Posterior vena cava (tissue), 2 donors: ENCODE measurements at regions not wholly inside any gene's neighbourhood (a gene's known extent, or its start where the extent isn't known, plus 50 kb on each side); places are given as distances from the start of the nearest gene placed in this dataset.

Experiments
- DNase-seq: peaks from one replicate; pipeline ENCODE4 v3.0.0-alpha.2; 2020; ENCODE audit warnings: low spot score
- intact Hi-C, 2 donors: fragments of 100-400 bp; cut with DNase I; formaldehyde crosslinking; loops; one replicate each; pipeline versions ENCODE4 v1.14.1 to v1.14.2; 2022 to 2023
- donor health status: DM: yes; HTN: yes; CAD: no.
- donor health status: DM: yes; HTN: yes; CAD: no.

DNA sequence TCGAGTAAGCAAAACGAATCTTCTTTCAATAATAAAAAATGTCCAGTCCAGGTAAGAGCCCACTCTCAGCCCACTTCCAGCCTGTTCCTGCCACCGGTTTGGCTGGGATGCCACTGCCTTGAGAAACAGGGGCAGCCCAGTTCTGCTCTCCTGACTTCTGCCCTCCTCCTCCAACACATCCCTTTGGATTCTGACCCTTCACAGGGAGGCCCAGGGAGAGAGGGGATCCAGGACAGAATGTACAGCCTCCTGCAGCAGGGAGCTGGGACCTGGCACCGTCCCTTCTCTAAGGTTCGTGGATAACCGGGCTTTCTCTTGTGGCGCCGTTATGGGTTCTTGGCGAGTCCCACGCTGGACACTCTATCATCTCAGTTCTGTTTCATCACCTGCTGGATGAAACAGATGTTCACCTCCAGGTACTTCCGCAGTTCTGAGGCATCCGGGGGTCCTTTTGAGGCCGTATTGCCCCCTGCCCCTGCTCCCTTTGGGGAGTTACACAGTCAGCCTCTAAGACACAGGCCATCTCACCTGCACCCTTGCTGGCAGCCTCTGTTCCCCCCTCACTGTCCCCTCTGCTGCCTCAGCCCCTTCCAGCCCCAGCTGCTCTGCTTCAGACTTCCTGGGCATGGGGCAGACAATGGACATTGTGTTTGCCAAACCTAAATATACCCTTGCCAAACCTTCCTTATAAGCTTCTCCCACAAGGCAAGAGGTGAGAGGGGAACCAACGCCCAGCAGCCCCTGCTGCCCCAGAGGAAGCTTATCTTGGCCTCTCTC, 203.8 kb upstream of the ZMIZ1 start:
- intact Hi-C loops = no loop called here
- no peak for DNase-seq

- intact Hi-C loops = no loop called here
- no peak for DNase-seq
These were observed 203.3 kb upstream of the ZMIZ1 start for GRCh38 chr10:78865538-78865875.

DNA sequence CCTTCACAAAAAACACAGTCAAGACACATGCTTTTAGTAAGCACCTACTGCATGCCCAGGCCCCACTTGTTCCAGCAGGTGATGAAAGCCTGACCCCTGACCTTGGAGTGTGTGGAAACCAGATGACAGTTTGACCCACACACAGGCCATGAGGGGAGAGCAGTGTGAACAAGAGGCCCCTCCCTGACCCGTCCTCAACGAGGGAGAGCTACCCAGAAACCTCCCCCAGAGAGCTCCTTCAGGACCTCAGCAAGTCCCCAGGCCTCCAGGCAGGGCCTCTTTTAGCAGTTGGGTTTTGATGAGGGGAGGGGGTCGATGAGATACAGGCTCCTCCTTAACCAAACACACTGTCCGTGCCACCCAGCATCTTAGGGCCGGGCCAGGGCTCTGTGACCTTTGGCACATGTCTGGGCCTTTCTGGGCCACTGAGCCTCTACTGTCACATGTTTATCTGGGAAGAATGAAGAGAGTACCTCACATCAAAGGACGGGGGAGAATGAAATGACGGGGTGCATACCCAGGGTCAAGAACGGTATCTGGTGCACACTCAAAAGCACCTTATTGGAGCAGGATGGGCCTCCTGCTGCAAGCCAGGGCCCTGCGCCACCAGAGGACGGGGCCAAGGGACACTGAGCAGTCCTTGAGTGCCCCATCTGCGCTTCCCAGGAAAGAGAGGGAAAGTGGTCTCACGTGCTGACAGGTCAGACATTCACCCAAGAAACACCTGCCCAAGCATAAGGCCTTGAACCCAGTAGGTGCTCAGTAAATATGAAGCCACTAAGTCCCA, 202.6 kb upstream of the ZMIZ1 start:
- intact Hi-C loops = no loop called here
- no peak for DNase-seq

DNA sequence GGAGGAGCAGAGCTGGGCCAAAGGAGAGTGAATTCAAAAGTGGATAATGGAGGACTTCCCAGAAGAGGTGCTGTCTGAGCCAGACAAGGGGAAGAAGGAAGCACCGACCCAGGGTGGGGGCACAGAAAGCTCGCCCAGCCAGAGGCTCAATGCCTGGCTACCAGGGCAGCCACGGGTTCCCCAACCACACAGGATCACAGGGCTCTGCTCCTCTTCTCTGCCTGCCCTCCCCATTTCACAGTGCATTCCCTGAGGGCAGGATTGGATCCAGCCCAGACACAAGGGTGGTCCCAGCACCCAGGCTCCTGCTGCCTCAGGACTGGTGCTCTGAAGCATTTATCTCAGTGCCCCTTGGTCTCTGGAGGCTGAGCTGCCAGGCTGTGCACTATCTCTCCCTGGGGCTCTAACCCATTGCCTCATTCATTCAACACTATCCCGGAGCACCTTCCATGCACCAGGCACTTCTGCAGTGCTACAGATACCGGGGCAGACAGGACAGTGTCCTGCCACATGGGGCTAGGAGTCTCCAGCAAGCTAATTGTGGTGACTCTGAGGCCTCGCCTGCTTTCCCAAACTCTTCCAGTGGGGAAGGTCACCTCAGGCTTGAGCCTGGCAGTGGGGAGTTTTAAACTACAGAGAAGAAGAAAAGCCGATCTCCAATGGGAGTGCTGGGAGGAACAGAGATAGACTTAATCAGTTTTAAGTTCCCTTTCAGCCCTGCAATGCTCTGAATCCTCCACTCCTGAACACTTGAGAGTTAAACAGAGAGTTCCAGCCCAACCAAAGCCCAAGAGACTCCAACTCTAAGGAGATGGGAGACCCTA, 201.8 kb upstream of the ZMIZ1 start:
- DNase-seq = no peak
- intact Hi-C loops = no loop called here

DNA sequence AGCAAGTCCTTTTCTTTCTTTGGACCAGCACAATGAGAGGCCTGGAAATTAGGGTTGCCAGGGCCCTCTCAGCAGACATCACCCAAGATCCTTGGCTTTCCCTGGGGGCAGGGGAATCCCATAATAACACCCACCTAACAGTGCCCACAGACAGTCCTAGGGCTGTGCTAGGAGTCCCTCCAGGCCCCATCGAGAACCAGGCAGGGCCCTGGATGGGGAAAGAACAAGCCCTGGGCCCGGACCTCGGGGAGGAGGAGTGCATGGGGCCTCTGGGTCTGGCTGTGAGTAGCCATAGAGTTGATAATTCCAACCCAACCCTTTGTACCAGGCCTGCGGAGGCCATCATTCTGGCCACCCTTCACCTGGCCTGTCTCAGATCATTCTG, 201.2 kb upstream of the ZMIZ1 start:
- no peak for DNase-seq
- intact Hi-C loops = no loop called here

DNA sequence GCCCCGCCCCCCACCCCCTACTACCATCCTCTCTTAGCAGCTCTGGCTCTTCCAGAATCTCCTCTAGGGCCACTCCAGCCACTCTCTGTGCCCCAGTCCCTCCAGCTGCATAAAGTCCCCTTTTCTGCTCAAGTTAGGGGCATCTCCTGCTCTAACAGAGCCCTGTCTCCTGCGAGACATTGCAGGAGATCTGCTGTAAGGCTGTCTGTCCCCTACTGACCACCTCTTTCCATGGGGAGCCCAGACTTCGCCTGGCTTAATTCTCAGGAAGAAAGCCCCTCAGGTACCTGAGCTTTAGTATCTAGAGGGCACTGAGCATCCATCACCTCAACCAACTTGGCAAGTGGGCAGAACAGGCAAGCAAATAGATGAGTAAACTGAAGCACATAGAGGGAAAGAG, 200.7 kb upstream of the ZMIZ1 start:
- DNase-seq = no peak
- intact Hi-C loops = no loop called here

DNA sequence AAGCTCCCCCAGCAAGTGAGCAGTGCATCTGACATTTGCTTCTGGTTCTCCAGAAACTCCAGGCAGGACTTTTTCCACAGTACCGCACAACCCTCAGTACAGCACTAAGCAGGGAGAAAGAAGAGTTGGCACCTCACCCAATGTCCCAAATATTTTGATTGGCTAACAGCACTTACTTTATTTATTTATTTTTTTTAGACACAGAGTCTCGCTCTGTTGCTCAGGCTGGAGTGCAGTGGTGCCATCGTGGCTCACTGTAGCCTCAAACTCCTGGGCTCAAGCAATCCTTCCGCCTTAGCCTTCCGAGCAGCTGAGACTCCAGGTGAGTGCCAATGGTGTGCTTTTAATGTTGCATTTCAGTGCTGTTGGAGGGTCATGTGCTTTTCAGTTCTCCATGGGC, 200.3 kb upstream of the ZMIZ1 start:
- DNase-seq = no peak
- intact Hi-C loops = no loop called here

GRCh38 chr10:78868861-78869260, 199.9 kb upstream of the ZMIZ1 start:
- intact Hi-C loops = no loop called here
- DNase-seq = no peak

DNA sequence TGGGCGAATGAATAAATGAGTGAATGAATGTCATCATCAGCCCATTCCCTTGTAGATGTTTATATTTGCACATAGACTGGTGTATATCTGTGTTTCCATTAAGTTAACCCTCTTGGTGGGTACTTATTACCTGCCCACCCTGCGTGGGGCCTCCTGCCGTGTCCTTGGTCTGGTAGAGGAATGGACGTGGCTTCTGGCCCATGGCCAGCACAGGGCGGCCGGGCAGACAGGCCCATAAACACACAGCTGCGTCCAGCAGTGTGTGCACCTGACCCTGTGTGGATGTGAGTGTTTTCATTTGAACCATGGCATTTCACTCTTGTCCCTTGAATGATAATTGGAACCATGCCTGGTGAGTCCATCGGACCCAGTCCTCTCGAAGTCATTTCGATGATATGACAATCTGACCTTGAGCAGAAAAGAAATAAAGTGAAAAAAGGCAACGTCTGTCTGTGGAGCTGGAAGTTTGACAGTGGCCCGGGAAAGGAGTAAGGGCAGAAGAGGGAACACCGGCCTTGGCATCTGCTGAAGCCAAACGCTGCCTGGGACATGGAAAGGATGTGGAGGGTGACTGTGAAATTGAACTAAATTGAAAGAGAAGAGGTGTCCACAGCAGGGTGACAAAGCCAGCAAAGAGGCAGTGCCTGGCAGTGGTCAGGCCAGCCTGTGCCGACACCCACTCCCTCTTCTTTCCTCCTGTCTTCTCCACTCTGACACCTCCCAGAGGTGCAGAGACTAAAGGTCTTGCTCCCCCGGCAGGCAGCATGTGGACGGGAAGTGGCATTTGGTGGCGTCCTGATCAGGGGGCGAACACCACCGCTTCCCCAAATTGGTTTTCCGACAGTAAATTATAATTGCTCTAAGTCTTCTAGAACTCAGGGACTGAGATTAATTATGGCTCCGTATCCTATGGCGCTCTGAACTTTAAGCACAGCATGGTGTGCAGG, 199.0 kb upstream of the ZMIZ1 start:
- no peak for DNase-seq
- intact Hi-C loops = loop anchor here in 1 of 2 donors (10.0 kb wide), 1 partner anchor 175 kb away; no protein-coding TSS in a partner anchor

GRCh38 chr10:78870458-78870857, 198.3 kb upstream of the ZMIZ1 start:
- no peak for DNase-seq
- intact Hi-C loops = loop anchor here in 1 of 2 donors (10.0 kb wide), 1 partner anchor 174 kb away; no protein-coding TSS in a partner anchor

DNA sequence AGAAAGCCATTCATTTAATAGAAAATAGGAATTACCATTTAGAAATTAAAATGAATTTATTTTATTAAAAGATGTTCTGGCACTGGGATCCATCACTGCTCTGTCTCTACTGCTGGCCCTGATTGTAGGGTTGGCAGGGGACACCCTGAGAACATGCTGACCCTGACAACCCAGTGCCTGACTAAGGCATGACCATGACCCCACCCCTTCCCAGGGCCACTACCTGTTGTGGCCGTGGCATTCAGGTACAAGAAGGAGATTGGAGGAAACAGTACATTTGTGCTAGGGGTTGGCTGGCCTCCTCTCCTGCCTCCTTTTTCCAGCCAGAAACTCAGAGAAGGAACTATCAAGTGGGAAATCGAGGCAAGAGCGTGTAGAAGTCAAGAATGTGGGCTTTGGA, 197.0 kb upstream of the ZMIZ1 start:
- DNase-seq = no peak
- intact Hi-C loops = loop anchor here in 1 of 2 donors (10.0 kb wide), 1 partner anchor 173 kb away; no protein-coding TSS in a partner anchor

- no peak for DNase-seq
- intact Hi-C loops = loop anchor here in 1 of 2 donors (10.0 kb wide), 1 partner anchor 171 kb away; no protein-coding TSS in a partner anchor
These were observed 195.4 kb upstream of the ZMIZ1 start for GRCh38 chr10:78873413-78873812.

DNA sequence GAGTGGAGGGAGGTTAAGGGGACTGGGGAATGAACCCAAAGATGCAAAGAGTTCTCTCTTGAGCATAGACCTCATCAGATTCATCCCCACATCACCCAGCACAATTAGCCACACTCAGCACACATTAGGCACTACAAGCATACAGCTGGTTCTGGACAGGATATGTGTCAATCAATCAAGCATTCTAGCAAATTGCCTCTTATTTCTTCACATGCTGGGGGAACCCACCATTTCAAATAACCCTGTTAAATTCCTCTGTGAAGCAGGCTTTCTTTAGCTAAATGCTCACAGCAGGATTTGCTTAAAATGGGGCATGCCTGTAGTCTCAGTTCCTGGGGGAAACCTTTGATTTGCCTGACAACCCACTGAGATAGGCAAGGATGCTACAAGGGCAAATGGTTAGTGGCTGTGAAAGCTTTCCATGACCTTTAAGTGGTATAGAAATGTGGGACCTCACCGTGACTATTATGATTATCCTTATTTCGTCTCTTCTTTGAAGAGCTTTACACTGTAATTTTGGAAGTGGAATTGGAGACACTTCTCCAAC, 193.4 kb upstream of the ZMIZ1 start:
- no peak for DNase-seq
- intact Hi-C loops = loop anchor here in 1 of 2 donors (10.0 kb wide), 1 partner anchor 169 kb away; no protein-coding TSS in a partner anchor

GRCh38 chr10:78875932-78876331, 192.8 kb upstream of the ZMIZ1 start:
- intact Hi-C loops = loop anchor here in 1 of 2 donors (10.0 kb wide), 1 partner anchor 169 kb away; no protein-coding TSS in a partner anchor
- DNase-seq = no peak

DNA sequence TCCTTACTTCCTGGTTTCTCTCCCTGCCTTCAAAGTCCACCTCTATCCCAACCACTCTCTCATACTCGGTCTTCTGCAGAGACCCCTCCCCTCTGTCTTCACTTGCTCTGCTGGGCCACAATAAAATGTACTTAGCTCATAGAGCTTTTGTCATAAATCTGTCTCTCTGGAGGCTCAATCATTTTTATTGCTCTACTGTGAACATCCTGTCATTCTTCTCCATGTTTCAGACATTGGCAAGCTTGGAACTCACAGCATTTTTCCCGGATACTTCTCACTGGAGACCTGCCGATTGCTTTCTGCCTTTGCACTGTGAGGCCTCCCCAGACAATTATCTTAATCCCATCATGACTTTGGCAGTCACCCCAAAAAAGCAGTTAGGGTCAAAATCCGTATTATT, 192.3 kb upstream of the ZMIZ1 start:
- intact Hi-C loops = loop anchor here in 1 of 2 donors (10.0 kb wide), 1 partner anchor 168 kb away; no protein-coding TSS in a partner anchor
- DNase-seq = no peak

DNA sequence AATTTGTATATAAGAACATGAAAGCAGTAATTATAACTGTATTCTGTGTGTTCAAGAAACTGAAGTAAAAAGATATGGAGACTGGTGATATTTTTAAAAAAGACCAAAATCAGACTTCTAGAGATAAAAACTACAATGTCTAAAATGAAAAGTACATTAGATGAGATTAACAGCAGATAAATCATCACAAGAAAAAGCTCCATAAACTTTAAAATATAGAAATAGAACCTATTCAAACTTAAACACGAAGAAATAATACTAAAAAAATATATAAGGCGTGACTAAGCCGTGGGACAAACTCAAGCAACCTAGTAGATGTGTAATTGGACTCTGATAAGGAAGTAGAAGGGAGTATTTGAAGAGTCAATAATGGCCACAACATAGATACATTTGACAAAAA, 189.1 kb upstream of the ZMIZ1 start:
- intact Hi-C loops = loop anchor here in 1 of 2 donors (10.0 kb wide), 1 partner anchor 165 kb away; no protein-coding TSS in a partner anchor
- no peak for DNase-seq

DNA sequence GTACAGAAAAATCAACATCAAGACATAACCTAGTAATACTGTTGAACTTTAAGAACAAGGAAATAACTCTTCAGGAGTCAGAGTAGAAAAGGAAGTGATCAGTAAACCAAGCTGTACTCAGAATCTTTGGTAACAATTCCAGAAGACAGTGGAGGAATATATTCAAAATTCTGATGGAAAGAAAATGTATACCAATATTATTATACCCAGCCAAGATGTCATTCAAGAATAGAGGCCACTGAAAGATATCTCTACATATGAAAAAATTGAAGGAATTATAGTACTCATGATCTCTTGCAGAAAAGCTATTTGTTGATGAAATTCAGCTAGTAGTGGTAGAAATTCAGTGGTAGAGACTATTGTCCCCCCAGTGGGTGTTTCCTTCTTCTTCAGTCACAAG, 182.6 kb upstream of the ZMIZ1 start:
- intact Hi-C loops = no loop called here
- DNase-seq = no peak

DNA sequence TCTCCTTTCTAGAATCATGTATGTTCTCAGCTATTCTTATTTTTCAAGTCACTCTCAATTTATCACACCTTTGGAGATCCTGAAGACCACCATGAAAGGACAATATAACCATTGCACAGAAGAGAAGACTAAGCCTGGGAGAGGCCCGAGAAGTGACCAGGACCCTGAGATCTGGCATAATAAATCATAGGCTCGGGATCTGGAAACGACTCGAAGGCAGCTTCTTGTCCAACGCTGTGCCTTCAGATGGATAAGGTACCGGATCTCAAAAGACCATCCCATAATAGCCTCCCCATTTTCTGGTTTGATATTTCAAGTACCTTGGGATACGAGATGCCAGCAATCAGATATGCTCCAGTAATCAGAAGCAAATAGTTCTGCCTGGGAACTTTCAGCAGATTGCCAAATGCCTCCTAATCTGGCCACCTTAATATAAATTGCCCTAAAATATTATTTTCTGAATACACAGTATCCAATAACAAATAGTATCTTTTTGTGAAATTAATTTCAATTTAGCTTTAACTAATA, 179.2 kb upstream of the ZMIZ1 start:
- DNase-seq = no peak
- intact Hi-C loops = no loop called here
